Erythroblast (primary cell): ENCODE measurements at regions not wholly inside any gene's neighbourhood (a gene's known extent, or its start where the extent isn't known, plus 50 kb on each side); places are given as distances from the start of the nearest gene placed in this dataset.

Experiments used
- GATA1 ChIP-seq: IDR thresholded peaks from 2 replicates; pipeline ENCODE4 v1.6.1; 2011; ENCODE audit warnings: low read depth, mild to moderate bottlenecking, control low read depth, low read length, moderate library complexity
- POLR2A ChIP-seq: IDR thresholded peaks from 2 replicates; pipeline ENCODE4 v1.6.1; 2011; ENCODE audit warnings: mild to moderate bottlenecking, low read length

DNA sequence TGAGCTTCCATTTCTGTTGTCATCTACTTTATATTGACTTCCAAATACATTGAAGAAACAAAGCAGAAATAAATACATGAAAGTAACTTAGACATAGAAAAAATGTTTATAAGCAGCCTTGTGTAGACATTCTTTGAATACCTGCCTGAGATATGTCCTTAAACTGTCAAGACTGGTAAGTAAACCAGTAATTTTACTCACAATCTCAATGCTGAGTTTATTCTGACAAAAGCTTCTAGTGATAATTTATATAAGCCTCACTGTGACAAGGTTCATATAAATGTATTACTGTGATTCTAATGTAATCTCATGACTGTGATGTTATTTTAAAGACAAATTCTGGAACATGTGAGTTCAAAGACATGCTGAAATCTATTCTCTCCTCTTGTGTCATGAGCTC lies 516.7 kb upstream of the B3GALT2 start:
- TF ChIP-seq POLR2A, result no peak
- TF ChIP-seq GATA1, result no peak
